Gastroesophageal sphincter (tissue), 4 donors: ENCODE measurements at regions not wholly inside any gene's neighbourhood (a gene's known extent, or its start where the extent isn't known, plus 50 kb on each side); places are given as distances from the start of the nearest gene placed in this dataset.

Experiments used
- ATAC-seq: fragments of 150-250 bp; one replicate; pipeline ENCODE4 v1.9.1; 2016; ENCODE audit warnings: mild to moderate bottlenecking, moderate library complexity
- H3K27ac ChIP-seq, 4 donors: fragments of 200-600 bp; sonication (generic) in 3 of 4; 1 replicate in 3 of 4; 2 replicates in 1 of 4; pipeline ENCODE4 v1.5.1; 2016 to 2019
- H3K27me3 ChIP-seq: fragments of 200-600 bp; sonication (generic); one replicate; pipeline ENCODE4 v1.5.1; 2019
- H3K36me3 ChIP-seq, 2 donors: fragments of 200-600 bp; sonication (generic); one replicate each; pipeline ENCODE4 v1.5.1; 2019; ENCODE audit warnings: control low read depth in 1 of 2
- H3K4me1 ChIP-seq, 3 donors: fragments of 200-600 bp; sonication (generic); 1 replicate in 2 of 3; 2 replicates in 1 of 3; pipeline ENCODE4 v1.5.1; 2016 to 2019; ENCODE audit warnings: control low read depth in 2 of 3
- H3K4me3 ChIP-seq, 2 donors: fragments of 200-600 bp; sonication (generic); one replicate each; pipeline ENCODE4 v1.5.1; 2019; ENCODE audit warnings: mild to moderate bottlenecking in 1 of 2, moderate library complexity in 1 of 2
- H3K9me3 ChIP-seq, 3 donors: fragments of 200-600 bp; sonication (generic); one replicate each; pipeline ENCODE4 v1.5.1; 2017 to 2019; ENCODE audit warnings: control low read depth in 2 of 3
- EP300 ChIP-seq: sonication (generic); formaldehyde crosslinking; IDR thresholded peaks from one replicate; pipeline ENCODE4 v1.6.1; 2017; ENCODE audit warnings: antibody characterized with exemption, mild to moderate bottlenecking
- POLR2A ChIP-seq, 2 donors: fragments of 450-650 bp; IDR thresholded peaks; one replicate each; pipeline ENCODE4 v1.6.1; 2017; ENCODE audit warnings: antibody characterized with exemption in 2 of 2, mild to moderate bottlenecking in 2 of 2, moderate library complexity in 1 of 2
- POLR2AphosphoS5 ChIP-seq: sonication (generic); formaldehyde crosslinking; IDR thresholded peaks from one replicate; pipeline ENCODE4 v1.6.1; 2017; ENCODE audit warnings: antibody characterized with exemption
- WGBS, 2 donors: methylation state at CpG; one replicate each; pipeline ENCODE4 v1.1.5; 2018; ENCODE audit warnings: low coverage in 1 of 2; 5-methylcytosine and 5-hydroxymethylcytosine counted together
- TF ChIP-seq, protein P1 (sequence below), 4 experiments: fragments of 200-600 bp in 2 of 4; fragments of 450-650 bp in 2 of 4; sonication (generic) in 1 of 4; IDR thresholded peaks; one replicate each; pipeline ENCODE4 v1.5.1; 2017 to 2019; ENCODE audit warnings: antibody characterized with exemption in 4 of 4, mild to moderate bottlenecking in 2 of 4, moderate library complexity in 2 of 4

DNA sequence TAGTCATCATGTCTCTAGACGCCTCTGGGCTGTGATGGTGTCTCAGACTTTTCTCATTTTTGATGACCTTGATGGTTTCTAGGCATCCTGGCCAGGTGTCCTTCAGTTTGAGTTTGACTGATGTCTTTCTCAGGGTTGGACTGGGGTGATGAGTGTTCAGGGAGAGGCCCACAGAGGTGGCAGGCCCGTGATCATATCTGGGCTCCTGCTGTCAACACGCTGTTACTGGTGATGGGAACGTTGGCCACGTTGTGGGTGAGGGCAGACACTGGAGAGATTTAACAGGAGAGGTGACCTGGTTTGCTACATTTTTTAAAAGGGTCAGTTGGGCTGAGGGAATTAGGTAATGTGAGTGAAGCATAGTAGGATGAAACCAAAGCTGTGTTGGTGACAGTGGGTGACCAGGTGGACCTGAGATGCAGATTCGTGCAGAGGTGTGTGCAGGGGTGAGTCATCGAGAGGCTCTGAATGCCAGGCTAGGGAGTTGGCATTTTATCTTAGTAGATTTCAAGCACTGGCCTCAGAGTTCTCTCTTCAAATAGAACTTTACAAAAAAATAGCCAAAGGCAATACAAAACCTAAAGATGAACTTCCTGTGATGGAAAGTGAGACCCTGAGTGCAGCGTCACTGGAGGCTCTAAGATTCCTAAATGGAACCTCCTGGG, 174.1 kb downstream of the CDH26 start:
- no peak overlapping the region for H3K4me3 ChIP-seq
- no peak for ATAC-seq
- H3K9me3 ChIP-seq = no peaks in the 10 kb centered on the region
- peaks cover 19% of the 10 kb centered on the region for H3K27me3 ChIP-seq
- H3K36me3 ChIP-seq = no peaks in the 10 kb centered on the region
- H3K27ac ChIP-seq = no peak overlapping the region
- TF ChIP-seq POLR2A (IDR thresholded peaks at IDR 0.05) (no peak), EP300 (no peak), POLR2AphosphoS5 (no peak)
- TF ChIP-seq, protein P1, sequence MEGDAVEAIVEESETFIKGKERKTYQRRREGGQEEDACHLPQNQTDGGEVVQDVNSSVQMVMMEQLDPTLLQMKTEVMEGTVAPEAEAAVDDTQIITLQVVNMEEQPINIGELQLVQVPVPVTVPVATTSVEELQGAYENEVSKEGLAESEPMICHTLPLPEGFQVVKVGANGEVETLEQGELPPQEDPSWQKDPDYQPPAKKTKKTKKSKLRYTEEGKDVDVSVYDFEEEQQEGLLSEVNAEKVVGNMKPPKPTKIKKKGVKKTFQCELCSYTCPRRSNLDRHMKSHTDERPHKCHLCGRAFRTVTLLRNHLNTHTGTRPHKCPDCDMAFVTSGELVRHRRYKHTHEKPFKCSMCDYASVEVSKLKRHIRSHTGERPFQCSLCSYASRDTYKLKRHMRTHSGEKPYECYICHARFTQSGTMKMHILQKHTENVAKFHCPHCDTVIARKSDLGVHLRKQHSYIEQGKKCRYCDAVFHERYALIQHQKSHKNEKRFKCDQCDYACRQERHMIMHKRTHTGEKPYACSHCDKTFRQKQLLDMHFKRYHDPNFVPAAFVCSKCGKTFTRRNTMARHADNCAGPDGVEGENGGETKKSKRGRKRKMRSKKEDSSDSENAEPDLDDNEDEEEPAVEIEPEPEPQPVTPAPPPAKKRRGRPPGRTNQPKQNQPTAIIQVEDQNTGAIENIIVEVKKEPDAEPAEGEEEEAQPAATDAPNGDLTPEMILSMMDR (IDR thresholded peaks at IDR 0.05) = no peak
- WGBS, 2 donors = 73 to 82% methylated on average over 5 of the region's 8 CpGs
- no peaks in the 10 kb centered on the region for H3K4me1 ChIP-seq

DNA sequence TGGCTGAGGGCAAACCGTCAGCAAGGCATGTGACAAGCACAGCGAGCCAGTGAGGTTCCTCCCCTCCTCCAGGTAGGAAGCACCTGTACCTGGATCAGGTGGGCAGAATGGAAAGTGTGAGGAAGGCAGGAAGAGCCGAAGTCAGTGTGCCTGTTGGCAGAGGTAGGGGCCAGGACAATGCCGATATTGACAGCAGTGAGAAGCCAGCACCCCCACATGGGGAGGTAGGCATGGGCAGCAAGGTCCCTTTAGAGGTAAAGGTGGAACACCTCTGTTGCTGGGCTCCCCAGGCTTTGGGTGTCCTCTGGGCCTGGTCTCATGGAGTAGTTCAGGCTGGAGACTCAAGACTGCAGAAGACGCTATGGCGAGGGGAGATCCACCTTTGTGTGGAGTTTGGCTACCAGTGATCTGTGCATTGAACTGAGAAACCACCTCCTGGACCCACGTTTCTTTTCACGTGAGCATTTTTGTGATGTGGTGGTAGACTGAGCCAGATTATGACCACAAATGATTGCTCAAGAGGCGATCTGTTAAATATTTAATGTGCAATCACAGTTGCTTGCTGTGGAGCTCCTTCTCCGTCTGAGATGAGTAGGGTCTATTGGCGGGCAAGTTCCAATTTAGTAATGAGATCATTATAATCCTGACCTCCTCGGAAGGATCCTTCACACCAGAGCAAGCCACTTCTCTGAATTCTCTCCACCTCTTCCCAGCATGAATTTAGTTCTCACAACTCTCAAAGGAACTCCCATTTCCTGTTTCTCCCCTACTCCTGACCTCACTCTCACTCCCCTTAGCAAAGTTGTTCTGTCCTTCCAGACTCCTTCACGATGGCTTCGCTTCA, 174.8 kb downstream of the CDH26 start:
- no peak for ATAC-seq
- TF ChIP-seq, protein P1 (IDR thresholded peaks at IDR 0.05) = no peak
- TF ChIP-seq POLR2AphosphoS5 = no peak
- TF ChIP-seq EP300 = no peak
- no peak overlapping the region for H3K4me3 ChIP-seq
- H3K27ac ChIP-seq = no peak overlapping the region
- H3K9me3 ChIP-seq = no peaks in the 10 kb centered on the region
- no peaks in the 10 kb centered on the region for H3K36me3 ChIP-seq
- 63 to 80% methylated on average over 8 to 10 of the region's 14 CpGs for WGBS, 2 donors
- H3K4me1 ChIP-seq = no peaks in the 10 kb centered on the region
- peaks cover 13% of the 10 kb centered on the region for H3K27me3 ChIP-seq

DNA sequence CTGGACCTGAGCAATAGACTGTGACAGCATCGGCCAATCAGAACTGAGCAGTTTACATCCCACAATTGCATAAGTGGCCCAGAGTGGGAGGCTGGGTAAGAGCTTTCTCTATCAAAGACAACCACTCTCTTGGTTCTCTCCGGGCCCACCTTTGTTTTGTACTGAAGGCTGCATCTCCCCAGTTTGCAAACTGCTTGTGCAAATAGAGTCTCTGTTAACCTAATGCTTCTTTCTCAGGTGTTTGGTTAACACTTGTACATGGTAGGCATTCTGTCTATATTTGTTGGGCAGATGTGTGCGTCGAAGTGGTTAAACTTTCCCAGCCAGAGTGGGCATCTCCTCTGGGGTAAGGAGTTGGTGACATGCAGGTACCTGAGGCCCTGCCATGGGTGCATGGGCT, 177.1 kb downstream of the CDH26 start:
- H3K27me3 ChIP-seq = peaks cover 10% of the 10 kb centered on the region
- no peak for TF ChIP-seq EP300
- TF ChIP-seq POLR2A (IDR thresholded peaks at IDR 0.05) = no peak
- TF ChIP-seq, protein P1 (IDR thresholded peaks at IDR 0.05) = no peak
- no peak for TF ChIP-seq POLR2AphosphoS5
- no peaks in the 10 kb centered on the region for H3K36me3 ChIP-seq
- H3K4me3 ChIP-seq = no peak overlapping the region
- H3K27ac ChIP-seq = no peak overlapping the region
- peaks cover 0 to 5% (median 0%) of the 10 kb centered on the region in 3 donors for H3K4me1 ChIP-seq
- H3K9me3 ChIP-seq = no peaks in the 10 kb centered on the region
- 100% methylated on average over 4 of the region's 4 CpGs; no CpG with 5 or more reads in 1 of the 2 donors for WGBS, 2 donors
- ATAC-seq = no peak

DNA sequence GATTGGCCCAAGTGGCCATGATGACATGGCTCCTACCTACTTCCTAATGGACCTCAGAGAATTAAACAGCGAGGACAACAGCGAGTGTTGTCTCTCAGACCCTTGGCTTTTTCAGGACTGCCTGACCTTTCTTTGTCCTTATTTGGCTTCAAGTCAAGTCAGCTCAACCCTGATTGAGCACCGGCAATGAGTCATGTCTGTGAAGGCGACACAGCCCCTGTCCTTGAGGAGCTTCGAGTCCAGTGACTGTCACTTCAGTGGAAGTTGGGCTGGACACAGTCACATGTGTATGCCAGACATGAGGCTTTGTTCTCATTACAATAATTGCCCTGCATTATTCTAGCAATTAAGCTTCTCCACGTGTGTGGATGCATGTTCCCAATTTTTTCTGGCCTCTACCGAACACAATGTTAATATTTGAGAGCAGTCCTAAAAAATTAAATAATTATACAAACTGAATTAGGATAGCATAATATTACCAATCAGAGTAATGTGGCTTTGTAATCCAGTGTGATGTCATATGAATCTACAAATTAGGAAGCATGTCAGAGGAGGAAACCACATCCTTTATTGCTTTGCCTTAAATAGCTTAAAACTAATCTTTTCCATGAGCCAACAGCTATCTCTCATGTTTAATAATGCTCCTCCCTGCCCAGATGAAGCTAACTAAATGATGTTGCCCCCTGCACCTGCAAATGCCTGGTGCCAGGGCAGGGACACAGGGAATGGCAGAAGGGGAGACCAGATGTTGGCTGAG, 178.6 kb downstream of the CDH26 start:
- no peak for ATAC-seq
- WGBS, 2 donors = 62 to 64% methylated on average over 7 of the region's 7 CpGs
- TF ChIP-seq EP300 (no peak), POLR2A (IDR thresholded peaks at IDR 0.05) (no peak), POLR2AphosphoS5 (no peak)
- TF ChIP-seq, protein P1 (IDR thresholded peaks at IDR 0.05) = no peak
- Histone ChIP-seq H3K9me3 (no peaks in the 10 kb centered on the region), H3K4me1 (peaks cover 0 to 5% (median 0%) of the 10 kb centered on the region in 3 donors), H3K27ac (no peak overlapping the region), H3K4me3 (no peak overlapping the region), H3K27me3 (peaks cover 10% of the 10 kb centered on the region), H3K36me3 (no peaks in the 10 kb centered on the region)
